HG02840 (cell line): ENCODE measurements at regions not wholly inside any gene's neighbourhood (a gene's known extent, or its start where the extent isn't known, plus 50 kb on each side); places are given as distances from the start of the nearest gene placed in this dataset.
"Not testable (repeated sequence)": the region's sequence is repeated elsewhere in the genome, so short reads cannot be mapped to it uniquely, and the experiment has no call there.

Source experiments
- ATAC-seq: cut with Tn5 transposase; IDR thresholded peaks from one replicate; pipeline ENCODE4 v1.9.1; 2021; ENCODE audit warnings: mild to moderate bottlenecking, moderate library complexity, moderate number of reproducible peaks; ENCODE audit not compliant: unreplicated experiment, low FRiP score

GRCh38 chr11:22454461-22455090 is 116.4 kb downstream of the SLC17A6 start:
- ATAC-seq = no peak

GRCh38 chr11:22449441-22449840 is 111.3 kb downstream of the SLC17A6 start:
- no peak for ATAC-seq

- ATAC-seq = no peak
Observed at GRCh38 chr11:22444076-22444475, 105.9 kb downstream of the SLC17A6 start.

GRCh38 chr11:22441831-22442230 is 103.7 kb downstream of the SLC17A6 start:
- no peak for ATAC-seq

GRCh38 chr11:22435582-22435981 is 97.4 kb downstream of the SLC17A6 start:
- ATAC-seq = not testable (repeated sequence)

GRCh38 chr11:22433517-22433916 is 95.3 kb downstream of the SLC17A6 start:
- ATAC-seq = no peak

- ATAC-seq = no peak
Observed at GRCh38 chr11:22433094-22433455, 94.9 kb downstream of the SLC17A6 start.

GRCh38 chr11:22432291-22433093 is 94.3 kb downstream of the SLC17A6 start:
- ATAC-seq = no peak

GRCh38 chr11:22431106-22431505 is 92.9 kb downstream of the SLC17A6 start:
- no peak for ATAC-seq

- ATAC-seq = no peak
Observed at GRCh38 chr11:22430639-22431038, 92.5 kb downstream of the SLC17A6 start.

GRCh38 chr11:22430141-22430541 is 92.0 kb downstream of the SLC17A6 start:
- ATAC-seq = no peak
